Activated T-helper 1 cell treated with anti-CD3 and anti-CD28 coated beads, Interleukin-12 subunit alpha, Interleukin-12 subunit beta, Interleukin-2, Interleukin-4 antibody, amounts not matched to agents 30 ng/mL and 10 ng/mL and 1 ng/mL, durations not matched to agents 14 hours and 24 hours and 36 hours (primary cell): ENCODE measurements at regions not wholly inside any gene's neighbourhood (a gene's known extent, or its start where the extent isn't known, plus 50 kb on each side); places are given as distances from the start of the nearest gene placed in this dataset.
"Not testable (repeated sequence)": the region's sequence is repeated elsewhere in the genome, so short reads cannot be mapped to it uniquely, and the experiment has no call there.

Source experiments
- DNase-seq: peaks from one replicate; pipeline ENCODE4 v3.0.0; 2021; ENCODE audit warnings: low spot score
- H3K27ac Mint-ChIP-seq: one replicate; pipeline ENCODE4 v1.8.0; 2021; ENCODE audit warnings: mild to moderate bottlenecking, mixed read lengths
- H3K27me3 Mint-ChIP-seq: one replicate; pipeline ENCODE4 v1.8.0; 2022; ENCODE audit warnings: mild to moderate bottlenecking, moderate library complexity, mixed read lengths; ENCODE audit not compliant: insufficient read depth
- H3K36me3 Mint-ChIP-seq: one replicate; pipeline ENCODE4 v1.8.0; 2021; ENCODE audit warnings: low read depth, mixed read lengths
- H3K4me1 Mint-ChIP-seq: one replicate; pipeline ENCODE4 v1.8.0; 2021; ENCODE audit warnings: low read depth, mixed read lengths
- H3K4me3 Mint-ChIP-seq: one replicate; pipeline ENCODE4 v1.8.0; 2021; ENCODE audit warnings: mild to moderate bottlenecking, moderate library complexity, mixed read lengths
- H3K9me3 Mint-ChIP-seq: one replicate; pipeline ENCODE4 v1.8.0; 2021; ENCODE audit warnings: mixed read lengths
- intact Hi-C: fragments of 100-400 bp; cut with micrococcal nuclease; formaldehyde crosslinking; loops from one replicate; pipeline ENCODE4 v1.15.1; 2024

GRCh38 chr9:23046026-23046425, 599.4 kb downstream of the DMRTA1 start:
- DNase-seq, H3K27me3 Mint-ChIP-seq, H3K27ac Mint-ChIP-seq, intact Hi-C loops, H3K4me1 Mint-ChIP-seq, H3K36me3 Mint-ChIP-seq, H3K4me3 Mint-ChIP-seq: not testable (repeated sequence)
- H3K9me3 Mint-ChIP-seq, result peaks cover 17% of the 10 kb centered on the region

GRCh38 chr9:23050548-23050947, 603.9 kb downstream of the DMRTA1 start:
- Mint-ChIP-seq H3K27me3 (no peaks in the 10 kb centered on the region), H3K4me3 (no peak overlapping the region), H3K9me3 (peaks cover 12% of the 10 kb centered on the region), H3K4me1 (no peaks in the 10 kb centered on the region), H3K36me3 (no peaks in the 10 kb centered on the region), H3K27ac (no peak overlapping the region)
- intact Hi-C loops, result no loop called here
- DNase-seq, result no peak

GRCh38 chr9:23073136-23073535, 626.5 kb downstream of the DMRTA1 start:
- H3K4me1 Mint-ChIP-seq, result no peaks in the 10 kb centered on the region
- peaks cover 3% of the 10 kb centered on the region for H3K9me3 Mint-ChIP-seq
- no peak for DNase-seq
- no peak overlapping the region for H3K27ac Mint-ChIP-seq
- no peak overlapping the region for H3K4me3 Mint-ChIP-seq
- H3K27me3 Mint-ChIP-seq, result no peaks in the 10 kb centered on the region
- H3K36me3 Mint-ChIP-seq, result no peaks in the 10 kb centered on the region
- intact Hi-C loops, result no loop called here

- Mint-ChIP-seq H3K27me3 (no peaks in the 10 kb centered on the region), H3K27ac (no peak overlapping the region), H3K4me1 (no peaks in the 10 kb centered on the region), H3K9me3 (peaks cover 27% of the 10 kb centered on the region), H3K4me3 (no peak overlapping the region), H3K36me3 (no peaks in the 10 kb centered on the region)
- intact Hi-C loops, result no loop called here
- no peak for DNase-seq
These were observed 633.2 kb downstream of the DMRTA1 start for GRCh38 chr9:23079798-23080197.

GRCh38 chr9:23081377-23081776, 634.8 kb downstream of the DMRTA1 start:
- DNase-seq, result no peak
- Mint-ChIP-seq H3K9me3 (peaks cover 27% of the 10 kb centered on the region), H3K27ac (no peak overlapping the region), H3K36me3 (no peaks in the 10 kb centered on the region), H3K4me1 (no peaks in the 10 kb centered on the region), H3K27me3 (no peaks in the 10 kb centered on the region), H3K4me3 (no peak overlapping the region)
- intact Hi-C loops, result no loop called here

GRCh38 chr9:23088932-23089364, 642.3 kb downstream of the DMRTA1 start:
- no peak for DNase-seq
- Mint-ChIP-seq H3K27me3 (no peaks in the 10 kb centered on the region), H3K27ac (no peak overlapping the region), H3K9me3 (peaks cover 5% of the 10 kb centered on the region), H3K4me1 (no peaks in the 10 kb centered on the region), H3K4me3 (no peak overlapping the region), H3K36me3 (no peaks in the 10 kb centered on the region)
- intact Hi-C loops, result no loop called here

GRCh38 chr9:23117616-23118015, 671.0 kb downstream of the DMRTA1 start:
- Mint-ChIP-seq H3K4me3 (no peak overlapping the region), H3K4me1 (no peaks in the 10 kb centered on the region)
- intact Hi-C loops, result no loop called here

GRCh38 chr9:23120630-23121029, 674.0 kb downstream of the DMRTA1 start:
- no peak for DNase-seq
- no peaks in the 10 kb centered on the region for H3K4me1 Mint-ChIP-seq
- no peak overlapping the region for H3K27ac Mint-ChIP-seq
- H3K9me3 Mint-ChIP-seq, result no peaks in the 10 kb centered on the region
- intact Hi-C loops, result no loop called here
- H3K36me3 Mint-ChIP-seq, result no peaks in the 10 kb centered on the region
- H3K4me3 Mint-ChIP-seq, result no peak overlapping the region
- H3K27me3 Mint-ChIP-seq, result no peaks in the 10 kb centered on the region

More at GRCh38 chr9:23117616-23118015, 671.0 kb downstream of the DMRTA1 start:
- H3K27ac Mint-ChIP-seq, result no peak overlapping the region
- H3K27me3 Mint-ChIP-seq, result no peaks in the 10 kb centered on the region
- H3K9me3 Mint-ChIP-seq, result peaks cover 6% of the 10 kb centered on the region
- no peak for DNase-seq
- no peaks in the 10 kb centered on the region for H3K36me3 Mint-ChIP-seq

GRCh38 chr9:23123048-23123632, 676.5 kb downstream of the DMRTA1 start:
- intact Hi-C loops, result no loop called here

GRCh38 chr9:23145467-23145866, 680.6 kb downstream of the ELAVL2 start:
- Mint-ChIP-seq H3K4me3 (no peak overlapping the region), H3K9me3 (peaks cover 26% of the 10 kb centered on the region), H3K27me3 (no peaks in the 10 kb centered on the region), H3K36me3 (no peaks in the 10 kb centered on the region), H3K4me1 (no peaks in the 10 kb centered on the region), H3K27ac (no peak overlapping the region)
- DNase-seq, result no peak
- intact Hi-C loops, result no loop called here

More at GRCh38 chr9:23123048-23123632, 676.5 kb downstream of the DMRTA1 start:
- H3K27ac Mint-ChIP-seq, result no peak overlapping the region
- no peak overlapping the region for H3K4me3 Mint-ChIP-seq
- no peak for DNase-seq
- H3K36me3 Mint-ChIP-seq, result no peaks in the 10 kb centered on the region
- no peaks in the 10 kb centered on the region for H3K27me3 Mint-ChIP-seq
- H3K4me1 Mint-ChIP-seq, result no peaks in the 10 kb centered on the region
- no peaks in the 10 kb centered on the region for H3K9me3 Mint-ChIP-seq

GRCh38 chr9:23153058-23153457, 673.0 kb downstream of the ELAVL2 start:
- Mint-ChIP-seq H3K36me3 (no peaks in the 10 kb centered on the region), H3K9me3 (peaks cover 17% of the 10 kb centered on the region), H3K4me1 (no peaks in the 10 kb centered on the region), H3K4me3 (no peak overlapping the region), H3K27ac (no peak overlapping the region), H3K27me3 (no peaks in the 10 kb centered on the region)
- intact Hi-C loops, result no loop called here
- DNase-seq, result no peak

GRCh38 chr9:23160491-23160890, 665.5 kb downstream of the ELAVL2 start:
- DNase-seq, result no peak
- Mint-ChIP-seq H3K36me3 (no peaks in the 10 kb centered on the region), H3K4me1 (no peaks in the 10 kb centered on the region), H3K4me3 (no peak overlapping the region), H3K27me3 (no peaks in the 10 kb centered on the region), H3K9me3 (peaks cover 26% of the 10 kb centered on the region), H3K27ac (no peak overlapping the region)
- intact Hi-C loops, result no loop called here

- Mint-ChIP-seq H3K27me3 (no peaks in the 10 kb centered on the region), H3K4me1 (no peaks in the 10 kb centered on the region), H3K4me3 (no peak overlapping the region), H3K27ac (no peak overlapping the region), H3K9me3 (peaks cover 31% of the 10 kb centered on the region), H3K36me3 (no peaks in the 10 kb centered on the region)
- intact Hi-C loops, result no loop called here
- DNase-seq, result no peak
These were observed 665.0 kb downstream of the ELAVL2 start for GRCh38 chr9:23160952-23161469.

- H3K36me3 Mint-ChIP-seq, result no peaks in the 10 kb centered on the region
- H3K27me3 Mint-ChIP-seq, result no peaks in the 10 kb centered on the region
- no peak for DNase-seq
- H3K4me1 Mint-ChIP-seq, result no peaks in the 10 kb centered on the region
- intact Hi-C loops, result no loop called here
- H3K4me3 Mint-ChIP-seq, result no peak overlapping the region
- peaks cover 31% of the 10 kb centered on the region for H3K9me3 Mint-ChIP-seq
- H3K27ac Mint-ChIP-seq, result no peak overlapping the region
These were observed 663.3 kb downstream of the ELAVL2 start for GRCh38 chr9:23162789-23163188.
